Kidney epithelial cell (primary cell): ENCODE measurements at regions not wholly inside any gene's neighbourhood (a gene's known extent, or its start where the extent isn't known, plus 50 kb on each side); places are given as distances from the start of the nearest gene placed in this dataset.

Experiments used
- DNase-seq: peaks from one replicate; pipeline ENCODE4 v3.0.0-alpha.2; 2010; ENCODE audit warnings: low read depth
- H3K27me3 ChIP-seq: 2 replicates; pipeline ENCODE4 v1.6.0; 2011; ENCODE audit warnings: low read length; ENCODE audit not compliant: control insufficient read depth, insufficient read depth
- H3K36me3 ChIP-seq: 2 replicates; pipeline ENCODE4 v1.5.1; 2011; ENCODE audit warnings: low read length; ENCODE audit not compliant: control insufficient read depth, insufficient read depth
- H3K4me3 ChIP-seq: 2 replicates; pipeline ENCODE4 v1.5.1; 2011; ENCODE audit warnings: low read depth, mild to moderate bottlenecking, control low read depth, low read length
- CTCF ChIP-seq: IDR thresholded peaks from 2 replicates; pipeline ENCODE4 v1.5.1; 2011; ENCODE audit warnings: mild to moderate bottlenecking, moderate library complexity, low read length, control low read depth, inconsistent platforms; ENCODE audit not compliant: insufficient read depth, poor library complexity, severe bottlenecking

GRCh38 chr11:24225501-24225900, 271.4 kb upstream of the LUZP2 start:
- no peak for TF ChIP-seq CTCF
- no peak for DNase-seq
- no peak overlapping the region for H3K4me3 ChIP-seq
- no peaks in the 10 kb centered on the region for H3K36me3 ChIP-seq
- H3K27me3 ChIP-seq = no peaks in the 10 kb centered on the region

GRCh38 chr11:24226606-24227005, 270.2 kb upstream of the LUZP2 start:
- TF ChIP-seq CTCF = no peak
- Histone ChIP-seq H3K36me3 (no peaks in the 10 kb centered on the region), H3K27me3 (no peaks in the 10 kb centered on the region), H3K4me3 (no peak overlapping the region)
- DNase-seq = no peak

- Histone ChIP-seq H3K27me3 (no peaks in the 10 kb centered on the region), H3K4me3 (no peak overlapping the region), H3K36me3 (no peaks in the 10 kb centered on the region)
- no peak for TF ChIP-seq CTCF
- DNase-seq = no peak
Measured at GRCh38 chr11:24233041-24233440, 263.8 kb upstream of the LUZP2 start.

- DNase-seq = no peak
- TF ChIP-seq CTCF = peak; percentile 33
Measured at GRCh38 chr11:24234822-24235508, 261.9 kb upstream of the LUZP2 start.

GRCh38 chr11:24238771-24239645, 257.8 kb upstream of the LUZP2 start:
- no peak for TF ChIP-seq CTCF
- DNase-seq = no peak
- Histone ChIP-seq H3K4me3 (no peak overlapping the region), H3K36me3 (no peaks in the 10 kb centered on the region), H3K27me3 (no peaks in the 10 kb centered on the region)

More at GRCh38 chr11:24234822-24235508, 261.9 kb upstream of the LUZP2 start:
- H3K4me3 ChIP-seq = no peak overlapping the region
- H3K36me3 ChIP-seq = no peaks in the 10 kb centered on the region
- H3K27me3 ChIP-seq = no peaks in the 10 kb centered on the region

GRCh38 chr11:24239930-24240329, 256.9 kb upstream of the LUZP2 start:
- Histone ChIP-seq H3K36me3 (no peaks in the 10 kb centered on the region), H3K27me3 (no peaks in the 10 kb centered on the region), H3K4me3 (no peak overlapping the region)
- no peak for TF ChIP-seq CTCF
- no peak for DNase-seq
